HFFc6 (cell line): ENCODE measurements at regions not wholly inside any gene's neighbourhood (a gene's known extent, or its start where the extent isn't known, plus 50 kb on each side); places are given as distances from the start of the nearest gene placed in this dataset.
"Not testable (repeated sequence)": the region's sequence is repeated elsewhere in the genome, so short reads cannot be mapped to it uniquely, and the experiment has no call there.

Experiments used
- DNase-seq: peaks from one replicate; pipeline ENCODE4 v3.0.0-alpha.2; 2018
- H3K27ac Mint-ChIP-seq: 2 replicates; pipeline ENCODE4 v1.8.0; 2020; ENCODE audit warnings: mild to moderate bottlenecking, mixed read lengths
- H3K27me3 Mint-ChIP-seq: 2 replicates; pipeline ENCODE4 v1.8.0; 2021; ENCODE audit warnings: mild to moderate bottlenecking, moderate library complexity, mixed read lengths; ENCODE audit not compliant: insufficient read depth
- H3K36me3 Mint-ChIP-seq: 2 replicates; pipeline ENCODE4 v1.8.0; 2021; ENCODE audit warnings: low read depth, mixed read lengths
- H3K4me1 Mint-ChIP-seq: 2 replicates; pipeline ENCODE4 v1.8.0; 2020; ENCODE audit warnings: low read depth, mixed read lengths
- H3K4me3 Mint-ChIP-seq: 2 replicates; pipeline ENCODE4 v1.8.0; 2020; ENCODE audit warnings: mild to moderate bottlenecking, moderate library complexity, mixed read lengths
- H3K9me3 Mint-ChIP-seq: 2 replicates; pipeline ENCODE4 v1.8.0; 2020; ENCODE audit warnings: mild to moderate bottlenecking, mixed read lengths
- TF ChIP-seq, protein P1 (sequence below): fragments of 200-600 bp; sonication (generic); IDR thresholded peaks from 2 replicates; pipeline ENCODE4 v1.5.0; 2021; ENCODE audit warnings: antibody characterized with exemption, mild to moderate bottlenecking

DNA sequence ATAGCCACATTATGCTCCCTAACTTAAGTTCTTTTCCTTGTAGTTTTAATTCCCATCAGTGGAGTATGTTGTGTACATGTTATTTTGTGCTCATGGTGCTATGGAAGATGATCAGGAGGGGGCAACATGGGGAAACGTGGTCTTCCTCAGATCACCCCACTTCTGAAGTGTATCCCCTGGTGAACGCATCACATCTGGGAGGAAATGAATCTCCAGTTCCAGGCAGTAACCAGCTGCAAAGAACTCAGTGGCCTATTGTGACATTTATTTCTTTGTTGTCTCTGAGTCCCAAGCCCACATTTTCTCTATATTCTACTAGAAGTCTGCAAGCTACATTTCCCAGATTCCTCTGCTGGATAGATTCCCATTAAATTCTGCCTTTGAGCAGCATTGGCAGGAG is 217.0 kb downstream of the SATB1 start:
- Mint-ChIP-seq H3K4me3 (no peak overlapping the region), H3K27ac (no peak overlapping the region)

DNA sequence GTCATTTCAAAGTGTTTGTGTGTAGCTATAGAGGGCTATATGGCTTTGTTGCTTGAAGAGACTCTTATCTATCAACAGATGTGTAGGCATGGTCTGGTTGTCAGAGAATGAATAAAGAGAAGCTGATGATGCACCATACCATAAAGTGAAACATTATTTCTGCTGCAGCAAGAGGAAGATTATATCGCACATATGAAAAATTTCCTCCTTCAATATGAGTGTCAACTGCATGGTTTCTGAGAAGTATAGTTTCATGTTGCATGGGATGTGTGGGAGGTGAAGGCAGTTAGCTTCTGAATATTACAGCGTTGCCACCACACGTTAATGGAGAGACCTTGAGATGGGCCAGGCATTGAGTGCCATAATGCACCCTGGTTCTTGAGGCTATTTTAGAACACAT is 217.9 kb downstream of the SATB1 start:
- Mint-ChIP-seq H3K27ac (no peak overlapping the region), H3K9me3 (no peaks in the 10 kb centered on the region), H3K27me3 (peaks cover 4% of the 10 kb centered on the region), H3K4me3 (no peak overlapping the region), H3K36me3 (no peaks in the 10 kb centered on the region), H3K4me1 (no peaks in the 10 kb centered on the region; the same call in 1 of the 2 replicates)
- DNase-seq: no peak
- TF ChIP-seq, protein P1, sequence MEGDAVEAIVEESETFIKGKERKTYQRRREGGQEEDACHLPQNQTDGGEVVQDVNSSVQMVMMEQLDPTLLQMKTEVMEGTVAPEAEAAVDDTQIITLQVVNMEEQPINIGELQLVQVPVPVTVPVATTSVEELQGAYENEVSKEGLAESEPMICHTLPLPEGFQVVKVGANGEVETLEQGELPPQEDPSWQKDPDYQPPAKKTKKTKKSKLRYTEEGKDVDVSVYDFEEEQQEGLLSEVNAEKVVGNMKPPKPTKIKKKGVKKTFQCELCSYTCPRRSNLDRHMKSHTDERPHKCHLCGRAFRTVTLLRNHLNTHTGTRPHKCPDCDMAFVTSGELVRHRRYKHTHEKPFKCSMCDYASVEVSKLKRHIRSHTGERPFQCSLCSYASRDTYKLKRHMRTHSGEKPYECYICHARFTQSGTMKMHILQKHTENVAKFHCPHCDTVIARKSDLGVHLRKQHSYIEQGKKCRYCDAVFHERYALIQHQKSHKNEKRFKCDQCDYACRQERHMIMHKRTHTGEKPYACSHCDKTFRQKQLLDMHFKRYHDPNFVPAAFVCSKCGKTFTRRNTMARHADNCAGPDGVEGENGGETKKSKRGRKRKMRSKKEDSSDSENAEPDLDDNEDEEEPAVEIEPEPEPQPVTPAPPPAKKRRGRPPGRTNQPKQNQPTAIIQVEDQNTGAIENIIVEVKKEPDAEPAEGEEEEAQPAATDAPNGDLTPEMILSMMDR: no peak

More for the DNA sequence above, 217.0 kb downstream of the SATB1 start:
- no peaks in the 10 kb centered on the region for H3K9me3 Mint-ChIP-seq
- TF ChIP-seq, protein P1: no peak
- H3K4me1 Mint-ChIP-seq: no peaks in the 10 kb centered on the region; the same call in 1 of the 2 replicates
- H3K27me3 Mint-ChIP-seq: peaks cover 4% of the 10 kb centered on the region
- DNase-seq: no peak
- H3K36me3 Mint-ChIP-seq: no peaks in the 10 kb centered on the region

DNA sequence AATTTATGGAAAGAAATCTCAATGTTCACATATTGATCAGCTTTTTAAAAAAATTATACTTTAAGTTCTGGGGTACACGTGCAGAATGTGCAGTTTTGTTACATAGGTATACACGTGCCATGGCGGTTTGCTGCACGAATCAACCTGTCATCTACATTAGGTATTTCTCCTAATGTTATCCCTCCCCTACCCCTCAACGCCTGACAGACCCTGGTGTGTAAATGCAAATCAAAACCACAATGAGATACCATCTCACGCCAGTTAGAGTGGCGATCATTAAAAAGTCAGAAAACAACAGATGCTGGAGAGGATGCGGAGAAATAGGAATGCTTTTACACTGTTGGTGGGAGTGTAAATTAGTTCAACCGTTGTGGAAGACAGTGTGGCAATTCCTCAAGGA is 219.4 kb downstream of the SATB1 start:
- H3K36me3 Mint-ChIP-seq, DNase-seq, H3K9me3 Mint-ChIP-seq, H3K27me3 Mint-ChIP-seq, H3K4me1 Mint-ChIP-seq, H3K27ac Mint-ChIP-seq, H3K4me3 Mint-ChIP-seq: not testable (repeated sequence)

DNA sequence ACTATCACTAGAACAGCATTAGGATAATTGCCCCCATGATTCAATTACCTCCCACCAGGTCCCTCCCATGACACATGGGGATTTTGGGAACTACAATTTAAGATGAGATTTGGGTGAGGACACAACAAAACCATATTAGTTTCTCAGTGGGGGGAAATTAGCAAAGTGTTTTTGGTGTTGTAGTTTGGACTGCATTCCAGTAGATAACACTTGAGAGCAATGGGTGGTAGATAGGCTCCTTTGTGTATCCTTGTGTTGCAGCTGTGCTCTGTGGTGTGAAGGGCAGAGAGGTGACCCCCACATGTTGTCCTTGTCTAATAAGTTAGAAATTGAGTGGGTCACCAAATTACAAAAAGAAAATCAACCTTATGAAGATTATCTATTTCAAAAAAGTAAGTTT is 223.8 kb downstream of the SATB1 start:
- Mint-ChIP-seq H3K9me3 (peaks cover 17% of the 10 kb centered on the region), H3K27me3 (peaks cover 6% of the 10 kb centered on the region; the same call in 1 of the 2 replicates), H3K4me3 (no peak overlapping the region), H3K36me3 (peaks cover 5% of the 10 kb centered on the region; the same call in 1 of the 2 replicates), H3K27ac (no peak overlapping the region), H3K4me1 (no peaks in the 10 kb centered on the region; the same call in 1 of the 2 replicates)
- DNase-seq: no peak
- TF ChIP-seq, protein P1: no peak

DNA sequence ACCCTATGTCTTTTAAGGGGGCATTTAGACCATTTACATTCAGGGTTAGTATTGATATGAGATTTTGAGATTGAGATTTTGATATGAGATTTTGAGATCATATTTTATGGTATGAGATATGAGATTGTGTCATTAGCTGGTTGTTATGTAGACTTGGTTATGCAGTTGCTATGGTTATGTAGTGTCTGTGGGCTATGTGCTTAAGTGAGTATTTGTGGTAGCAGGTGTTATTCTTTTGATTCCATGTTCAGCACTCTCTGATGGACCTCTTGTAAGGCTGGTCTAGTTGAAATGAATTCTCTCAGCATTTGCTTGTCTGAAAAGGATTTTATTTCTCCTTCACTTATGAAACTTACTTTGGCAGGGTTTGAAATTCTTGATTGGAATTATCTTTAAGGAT is 225.4 kb downstream of the SATB1 start:
- Mint-ChIP-seq H3K4me1 (no peaks in the 10 kb centered on the region; the same call in 1 of the 2 replicates), H3K27me3 (peaks cover 3% of the 10 kb centered on the region; the same call in 1 of the 2 replicates), H3K4me3 (no peak overlapping the region), H3K36me3 (peaks cover 5% of the 10 kb centered on the region; the same call in 1 of the 2 replicates), H3K9me3 (peaks cover 17% of the 10 kb centered on the region), H3K27ac (no peak overlapping the region)
- DNase-seq: no peak
- TF ChIP-seq, protein P1: no peak

DNA sequence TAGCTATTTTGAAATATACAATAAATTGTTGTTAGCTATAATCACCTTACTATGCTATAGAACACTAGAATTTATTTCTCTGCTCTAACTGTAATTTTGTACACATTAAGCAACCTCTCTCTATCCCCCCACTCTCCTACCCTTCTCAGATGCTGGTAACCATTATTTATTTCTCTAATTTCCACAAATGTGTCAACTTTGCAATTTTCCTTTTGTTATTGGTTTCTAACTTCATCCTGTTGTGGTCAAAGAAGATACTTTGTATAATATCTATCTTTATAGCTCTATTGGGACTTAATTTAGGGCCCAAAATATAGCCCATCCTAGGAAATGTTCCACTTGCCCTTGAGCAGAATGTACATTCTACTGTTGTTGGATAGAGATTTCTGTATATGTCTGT is 229.3 kb downstream of the SATB1 start:
- Mint-ChIP-seq H3K4me3 (no peak overlapping the region), H3K4me1 (no peaks in the 10 kb centered on the region), H3K36me3 (peaks cover 5% of the 10 kb centered on the region; the same call in 1 of the 2 replicates), H3K9me3 (peaks cover 17% of the 10 kb centered on the region), H3K27me3 (peaks cover 3% of the 10 kb centered on the region; the same call in 1 of the 2 replicates), H3K27ac (no peak overlapping the region)
- TF ChIP-seq, protein P1: no peak
- DNase-seq: no peak
